Gastrocnemius medialis (tissue), 4 donors: ENCODE measurements at regions not wholly inside any gene's neighbourhood (a gene's known extent, or its start where the extent isn't known, plus 50 kb on each side); places are given as distances from the start of the nearest gene placed in this dataset.

Experiments used
- POLR2A ChIP-seq, 2 donors: fragments of 450-650 bp; IDR thresholded peaks; one replicate each; pipeline ENCODE4 v1.6.1; 2017; ENCODE audit warnings: antibody characterized with exemption in 2 of 2, mild to moderate bottlenecking in 2 of 2, moderate library complexity in 2 of 2
- TF ChIP-seq, protein P1 (sequence below), 5 experiments: fragments of 450-650 bp in 3 of 5; fragments of 200-600 bp in 2 of 5; sonication (generic) in 2 of 5; IDR thresholded peaks in 4 of 5; conservative IDR thresholded peaks in 1 of 5; 1 replicate in 4 of 5; 2 replicates in 1 of 5; pipeline ENCODE4 v1.5.1; 2016 to 2019; ENCODE audit warnings: antibody characterized with exemption in 5 of 5, mild to moderate bottlenecking in 3 of 5, moderate library complexity in 3 of 5

DNA sequence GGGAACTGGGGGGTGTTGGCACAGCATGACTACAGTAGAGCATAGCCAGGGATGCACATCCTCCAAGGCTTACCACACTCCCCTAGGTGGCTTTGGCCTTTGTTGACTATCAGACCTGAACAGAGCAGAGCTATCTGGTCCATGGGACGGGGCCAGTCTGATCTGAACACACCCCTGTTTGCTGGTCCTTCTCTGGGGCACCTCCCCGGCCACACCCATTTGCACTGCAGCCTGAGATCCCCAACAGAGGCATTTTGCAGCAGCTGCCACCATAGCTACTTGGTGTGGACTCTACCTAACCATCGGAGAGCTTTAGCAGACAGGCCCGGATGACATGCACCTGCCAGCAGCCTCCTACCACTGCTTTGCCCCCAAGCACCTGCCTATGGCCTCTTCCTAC is 75.8 kb upstream of the NOX4 start:
- TF ChIP-seq, protein P1, sequence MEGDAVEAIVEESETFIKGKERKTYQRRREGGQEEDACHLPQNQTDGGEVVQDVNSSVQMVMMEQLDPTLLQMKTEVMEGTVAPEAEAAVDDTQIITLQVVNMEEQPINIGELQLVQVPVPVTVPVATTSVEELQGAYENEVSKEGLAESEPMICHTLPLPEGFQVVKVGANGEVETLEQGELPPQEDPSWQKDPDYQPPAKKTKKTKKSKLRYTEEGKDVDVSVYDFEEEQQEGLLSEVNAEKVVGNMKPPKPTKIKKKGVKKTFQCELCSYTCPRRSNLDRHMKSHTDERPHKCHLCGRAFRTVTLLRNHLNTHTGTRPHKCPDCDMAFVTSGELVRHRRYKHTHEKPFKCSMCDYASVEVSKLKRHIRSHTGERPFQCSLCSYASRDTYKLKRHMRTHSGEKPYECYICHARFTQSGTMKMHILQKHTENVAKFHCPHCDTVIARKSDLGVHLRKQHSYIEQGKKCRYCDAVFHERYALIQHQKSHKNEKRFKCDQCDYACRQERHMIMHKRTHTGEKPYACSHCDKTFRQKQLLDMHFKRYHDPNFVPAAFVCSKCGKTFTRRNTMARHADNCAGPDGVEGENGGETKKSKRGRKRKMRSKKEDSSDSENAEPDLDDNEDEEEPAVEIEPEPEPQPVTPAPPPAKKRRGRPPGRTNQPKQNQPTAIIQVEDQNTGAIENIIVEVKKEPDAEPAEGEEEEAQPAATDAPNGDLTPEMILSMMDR (IDR thresholded peaks at IDR 0.05 in 4 of 5, conservative IDR thresholded peaks at IDR 0.05 in 1 of 5), result no peak
- TF ChIP-seq POLR2A (IDR thresholded peaks at IDR 0.05), result no peak
